Prostate gland (tissue), 2 donors: ENCODE measurements at regions not wholly inside any gene's neighbourhood (a gene's known extent, or its start where the extent isn't known, plus 50 kb on each side); places are given as distances from the start of the nearest gene placed in this dataset.

ENCODE experiments used
- DNase-seq: peaks from one replicate; pipeline ENCODE4 v3.0.0-alpha.2; 2019; ENCODE audit warnings: low spot score
- H3K27ac ChIP-seq, 2 donors: fragments of 200-600 bp; sonication (generic); 2 replicates each; pipeline ENCODE4 v1.5.1; 2017 to 2019
- H3K27me3 ChIP-seq: fragments of 200-600 bp; sonication (generic); replicated peaks from 2 replicates; pipeline ENCODE4 v1.5.1; 2019; ENCODE audit not compliant: insufficient read depth
- H3K36me3 ChIP-seq, 2 donors: fragments of 200-600 bp; sonication (generic); 1 replicate in 1 of 2; 2 replicates in 1 of 2; pipeline versions ENCODE4 v1.5.1 to v1.8.1; 2017 to 2019
- H3K4me1 ChIP-seq: fragments of 200-600 bp; sonication (generic); replicated peaks from 2 replicates; pipeline ENCODE4 v1.5.1; 2019
- H3K4me3 ChIP-seq, 2 donors: fragments of 200-600 bp; sonication (generic); 2 replicates each; pipeline ENCODE4 v1.5.1; 2017 to 2019
- H3K9me3 ChIP-seq: fragments of 200-600 bp; sonication (generic); 2 replicates; pipeline ENCODE4 v1.5.1; 2017
- POLR2A ChIP-seq: fragments of 450-650 bp; IDR thresholded peaks from one replicate; pipeline ENCODE4 v1.6.1; 2016; ENCODE audit warnings: antibody characterized with exemption, mild to moderate bottlenecking
- POLR2AphosphoS5 ChIP-seq: sonication (generic); formaldehyde crosslinking; IDR thresholded peaks from one replicate; pipeline ENCODE4 v1.6.1; 2017; ENCODE audit warnings: antibody characterized with exemption
- WGBS: methylation state at CpG from one replicate; pipeline ENCODE4 v1.1.5; 2018; 5-methylcytosine and 5-hydroxymethylcytosine counted together
- intact Hi-C: fragments of 100-400 bp; cut with DNase I; formaldehyde crosslinking; loops from one replicate; pipeline ENCODE4 v1.14.2; 2022
- microRNA counts, 2 donors: library from miRNA; unstranded; fragments of <30 nt; microRNA quantifications; one replicate each; lab custom pipeline; 2016 to 2017
- microRNA-seq: library from miRNA; unstranded; fragments of <30 nt; microRNA quantifications from one replicate; pipeline ENCODE4, GENCODE V29; 2016
- small RNA-seq, 2 donors: library from RNA; depleted of rRNA; stranded (forward); fragments of <200 nt; gene quantifications; one replicate each; pipeline ENCODE3, GENCODE V24; 2016
- TF ChIP-seq, protein P1 (sequence below), 4 experiments: fragments of 200-600 bp in 2 of 4; fragments of 450-650 bp in 2 of 4; sonication (generic) in 2 of 4; IDR thresholded peaks; 1 replicate in 3 of 4; 2 replicates in 1 of 4; pipeline ENCODE4 v1.5.1; 2016 to 2019; ENCODE audit warnings: antibody characterized with exemption in 4 of 4, mild to moderate bottlenecking in 2 of 4, moderate library complexity in 2 of 4

DNA sequence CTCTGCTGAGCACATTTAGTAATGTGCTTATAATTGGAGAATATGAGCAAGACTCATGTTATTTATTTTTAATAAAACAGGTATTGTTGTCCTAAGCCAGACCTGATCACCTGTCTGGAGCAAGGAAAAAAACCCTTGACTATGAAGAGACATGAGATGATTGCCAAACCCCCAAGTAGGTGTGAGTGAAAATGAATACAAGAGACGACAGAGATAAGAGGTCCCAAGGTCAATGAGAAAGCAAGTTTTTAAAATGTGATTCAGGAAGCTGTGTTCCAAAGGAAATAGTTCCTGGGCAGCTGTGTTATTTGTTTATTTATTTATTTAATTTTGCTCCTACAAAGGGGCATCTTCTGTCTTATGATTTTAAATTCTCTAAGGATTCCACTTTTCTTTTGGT, 83.1 kb downstream of the ZNF486 start:
- Histone ChIP-seq H3K4me1 (no peaks in the 10 kb centered on the region), H3K27me3 (no peaks in the 10 kb centered on the region), H3K9me3 (no peaks in the 10 kb centered on the region), H3K27ac (no peak overlapping the region), H3K4me3 (no peak overlapping the region), H3K36me3 (no peaks in the 10 kb centered on the region)
- WGBS = 62% methylated on average over 1 of the region's 1 CpG
- DNase-seq = no peak
- intact Hi-C loops = no loop called here
- no peak for TF ChIP-seq POLR2A
- TF ChIP-seq, protein P1, sequence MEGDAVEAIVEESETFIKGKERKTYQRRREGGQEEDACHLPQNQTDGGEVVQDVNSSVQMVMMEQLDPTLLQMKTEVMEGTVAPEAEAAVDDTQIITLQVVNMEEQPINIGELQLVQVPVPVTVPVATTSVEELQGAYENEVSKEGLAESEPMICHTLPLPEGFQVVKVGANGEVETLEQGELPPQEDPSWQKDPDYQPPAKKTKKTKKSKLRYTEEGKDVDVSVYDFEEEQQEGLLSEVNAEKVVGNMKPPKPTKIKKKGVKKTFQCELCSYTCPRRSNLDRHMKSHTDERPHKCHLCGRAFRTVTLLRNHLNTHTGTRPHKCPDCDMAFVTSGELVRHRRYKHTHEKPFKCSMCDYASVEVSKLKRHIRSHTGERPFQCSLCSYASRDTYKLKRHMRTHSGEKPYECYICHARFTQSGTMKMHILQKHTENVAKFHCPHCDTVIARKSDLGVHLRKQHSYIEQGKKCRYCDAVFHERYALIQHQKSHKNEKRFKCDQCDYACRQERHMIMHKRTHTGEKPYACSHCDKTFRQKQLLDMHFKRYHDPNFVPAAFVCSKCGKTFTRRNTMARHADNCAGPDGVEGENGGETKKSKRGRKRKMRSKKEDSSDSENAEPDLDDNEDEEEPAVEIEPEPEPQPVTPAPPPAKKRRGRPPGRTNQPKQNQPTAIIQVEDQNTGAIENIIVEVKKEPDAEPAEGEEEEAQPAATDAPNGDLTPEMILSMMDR (IDR thresholded peaks at IDR 0.05) = no peak
- TF ChIP-seq POLR2AphosphoS5 = no peak

MicroRNA genes in the stretch of these regions (microRNA counts, 767-probe panel; counts per million panel counts)
- microRNA hsa-miR-1270 (lab: Ali Mortazavi, UCI) = 0 to 431 counts per million in 2 donors

Small RNA genes lying in the stretch of these regions (microRNA-seq; reads per million reads assigned to microRNA genes)
- 9.5 reads per million, percentile 50 among the genes with 10 or more reads in this experiment for gene MIR1270

Small RNA genes lying in the stretch of these regions (small RNA-seq; reads per million reads assigned to genes)
- 1.0 to 1.1 reads per million in 2 donors for gene MIR1270
